ENCODE measurements at regions not wholly inside any gene's neighbourhood (a gene's known extent, or its start where the extent isn't known, plus 50 kb on each side); places are given as distances from the start of the nearest gene placed in this dataset.

DNA sequence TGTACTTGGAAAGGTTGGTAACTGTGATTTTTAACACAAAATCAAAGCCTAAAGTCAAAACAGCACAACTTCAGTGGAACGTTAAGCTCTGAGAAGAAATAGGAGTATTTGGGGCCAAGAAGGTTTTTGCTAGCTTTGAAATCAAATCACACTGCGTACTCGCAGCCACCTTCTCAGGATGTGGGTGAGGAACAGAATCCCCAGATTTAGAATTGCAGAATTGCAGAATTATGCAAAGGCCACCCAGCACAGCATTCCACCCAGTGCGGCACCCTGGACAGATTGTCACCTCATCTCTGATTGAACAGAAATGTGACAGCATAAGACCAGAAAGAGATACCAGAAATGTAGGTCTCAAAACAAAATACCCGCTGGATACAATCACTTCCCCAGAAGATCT lies 181.1 kb downstream of the DHX15 start:
- TF ChIP-seq POLR2A (IDR thresholded peaks at IDR 0.05): no peak
- TF ChIP-seq, protein P1, sequence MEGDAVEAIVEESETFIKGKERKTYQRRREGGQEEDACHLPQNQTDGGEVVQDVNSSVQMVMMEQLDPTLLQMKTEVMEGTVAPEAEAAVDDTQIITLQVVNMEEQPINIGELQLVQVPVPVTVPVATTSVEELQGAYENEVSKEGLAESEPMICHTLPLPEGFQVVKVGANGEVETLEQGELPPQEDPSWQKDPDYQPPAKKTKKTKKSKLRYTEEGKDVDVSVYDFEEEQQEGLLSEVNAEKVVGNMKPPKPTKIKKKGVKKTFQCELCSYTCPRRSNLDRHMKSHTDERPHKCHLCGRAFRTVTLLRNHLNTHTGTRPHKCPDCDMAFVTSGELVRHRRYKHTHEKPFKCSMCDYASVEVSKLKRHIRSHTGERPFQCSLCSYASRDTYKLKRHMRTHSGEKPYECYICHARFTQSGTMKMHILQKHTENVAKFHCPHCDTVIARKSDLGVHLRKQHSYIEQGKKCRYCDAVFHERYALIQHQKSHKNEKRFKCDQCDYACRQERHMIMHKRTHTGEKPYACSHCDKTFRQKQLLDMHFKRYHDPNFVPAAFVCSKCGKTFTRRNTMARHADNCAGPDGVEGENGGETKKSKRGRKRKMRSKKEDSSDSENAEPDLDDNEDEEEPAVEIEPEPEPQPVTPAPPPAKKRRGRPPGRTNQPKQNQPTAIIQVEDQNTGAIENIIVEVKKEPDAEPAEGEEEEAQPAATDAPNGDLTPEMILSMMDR (IDR thresholded peaks at IDR 0.05): no peak
